Activated naive CD8-positive, alpha-beta T cell treated with anti-CD3 and anti-CD28 coated beads for 36 hours (primary cell): ENCODE measurements at regions not wholly inside any gene's neighbourhood (a gene's known extent, or its start where the extent isn't known, plus 50 kb on each side); places are given as distances from the start of the nearest gene placed in this dataset.

ENCODE experiments used
- DNase-seq: peaks from one replicate; pipeline ENCODE4 v3.0.0; 2021
- H3K27ac Mint-ChIP-seq: one replicate; pipeline ENCODE4 v1.8.0; 2022; ENCODE audit warnings: mild to moderate bottlenecking, moderate library complexity, mixed read lengths
- H3K27me3 Mint-ChIP-seq: one replicate; pipeline ENCODE4 v1.8.0; 2022; ENCODE audit warnings: mild to moderate bottlenecking, mixed read lengths
- H3K36me3 Mint-ChIP-seq: one replicate; pipeline ENCODE4 v1.8.0; 2021; ENCODE audit warnings: mild to moderate bottlenecking, mixed read lengths
- H3K4me1 Mint-ChIP-seq: one replicate; pipeline ENCODE4 v1.8.0; 2021; ENCODE audit warnings: mixed read lengths
- H3K4me3 Mint-ChIP-seq: one replicate; pipeline ENCODE4 v1.8.0; 2022; ENCODE audit warnings: mild to moderate bottlenecking, moderate library complexity, mixed read lengths
- H3K9me3 Mint-ChIP-seq: one replicate; pipeline ENCODE4 v1.8.0; 2022; ENCODE audit warnings: mixed read lengths

DNA sequence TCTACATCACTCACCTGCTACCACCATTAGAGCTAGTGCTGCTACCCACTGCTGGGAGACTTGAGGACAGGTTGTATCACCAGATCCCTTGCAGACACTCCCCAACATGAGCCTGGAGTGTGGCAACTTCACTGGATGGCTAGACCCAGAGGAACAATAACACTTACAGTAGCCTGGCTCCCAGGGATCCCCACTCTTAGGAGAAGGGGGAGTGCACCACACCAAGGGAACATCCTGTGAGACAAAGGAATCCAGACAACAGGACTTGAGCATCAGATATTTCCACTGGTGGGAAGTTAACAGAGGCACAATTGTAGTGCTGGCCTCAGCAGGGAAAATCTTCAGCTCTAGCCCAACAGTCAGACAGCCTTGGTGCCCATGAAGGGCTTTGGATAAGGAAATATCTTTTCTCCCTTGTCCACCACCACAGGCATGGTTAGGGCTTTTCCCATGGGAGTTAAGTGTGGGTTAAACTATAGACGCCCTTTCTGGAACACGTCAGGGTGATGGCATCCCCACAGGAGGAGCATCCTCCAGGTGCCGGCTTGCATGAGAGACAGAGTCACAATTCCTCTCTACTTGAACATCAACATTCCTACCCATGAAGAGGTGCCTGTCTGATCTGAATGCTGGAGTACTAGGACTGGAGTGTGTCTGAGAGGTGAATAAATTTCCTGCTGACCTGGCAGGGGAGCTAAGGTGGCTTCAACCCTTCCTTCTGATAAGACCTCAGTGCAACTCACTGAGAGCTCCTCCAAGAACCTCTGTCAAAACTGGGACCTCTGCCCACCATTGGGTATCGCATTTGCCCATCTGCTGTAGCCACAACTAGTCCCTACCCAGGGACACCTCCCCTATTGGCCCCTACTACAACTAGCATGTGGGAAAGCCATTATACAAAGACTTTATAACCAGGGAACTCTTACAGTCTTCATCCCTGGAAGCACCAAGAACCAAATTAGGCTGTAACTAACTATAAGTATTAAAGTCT is 55.4 kb upstream of the SIRPG start:
- DNase-seq, result no peak
- Mint-ChIP-seq H3K36me3 (peaks cover 19% of the 10 kb centered on the region), H3K9me3 (peaks cover 24% of the 10 kb centered on the region), H3K27ac (no peak overlapping the region), H3K4me1 (peaks cover 9% of the 10 kb centered on the region), H3K27me3 (no peaks in the 10 kb centered on the region), H3K4me3 (no peak overlapping the region)

DNA sequence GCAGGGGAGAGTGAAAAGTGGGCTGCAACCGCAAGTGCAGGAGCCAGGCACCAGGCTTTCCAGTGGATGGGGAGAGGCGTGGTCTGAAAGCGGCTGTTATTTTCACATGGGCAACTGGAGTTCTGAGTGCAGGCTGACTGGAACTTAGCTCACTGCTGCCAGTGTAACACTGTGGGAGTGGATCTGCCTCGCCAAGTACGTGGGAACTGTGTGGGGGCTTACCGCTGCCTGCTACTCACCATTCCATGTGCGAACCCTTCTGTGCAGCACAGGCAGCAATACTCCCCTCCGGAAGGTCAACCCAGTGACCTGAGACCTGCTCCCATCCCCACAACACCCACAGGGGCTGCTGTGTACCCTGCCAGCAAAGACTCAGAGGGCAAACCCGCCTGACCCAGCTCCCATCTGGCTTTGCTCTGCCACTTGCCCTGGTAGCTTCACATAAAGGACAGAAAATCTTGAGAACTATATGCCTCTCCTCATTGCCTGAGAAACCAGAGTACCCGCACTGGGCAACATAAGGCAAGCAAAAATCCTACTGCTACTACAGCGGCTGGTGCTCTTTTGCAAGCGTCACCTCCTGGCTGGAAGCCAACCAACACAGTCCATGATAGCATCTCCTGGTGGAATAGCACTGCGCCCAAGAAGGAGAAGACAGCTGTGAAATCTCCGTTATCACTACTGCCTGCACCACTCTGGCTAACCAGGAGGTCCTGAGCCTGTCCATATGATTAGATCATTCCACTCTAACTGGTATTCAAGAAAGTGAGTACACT is 54.4 kb upstream of the SIRPG start:
- Mint-ChIP-seq H3K36me3 (peaks cover 19% of the 10 kb centered on the region), H3K4me1 (peaks cover 15% of the 10 kb centered on the region), H3K27ac (no peak overlapping the region), H3K4me3 (no peak overlapping the region), H3K9me3 (peaks cover 24% of the 10 kb centered on the region), H3K27me3 (no peaks in the 10 kb centered on the region)
- no peak for DNase-seq

DNA sequence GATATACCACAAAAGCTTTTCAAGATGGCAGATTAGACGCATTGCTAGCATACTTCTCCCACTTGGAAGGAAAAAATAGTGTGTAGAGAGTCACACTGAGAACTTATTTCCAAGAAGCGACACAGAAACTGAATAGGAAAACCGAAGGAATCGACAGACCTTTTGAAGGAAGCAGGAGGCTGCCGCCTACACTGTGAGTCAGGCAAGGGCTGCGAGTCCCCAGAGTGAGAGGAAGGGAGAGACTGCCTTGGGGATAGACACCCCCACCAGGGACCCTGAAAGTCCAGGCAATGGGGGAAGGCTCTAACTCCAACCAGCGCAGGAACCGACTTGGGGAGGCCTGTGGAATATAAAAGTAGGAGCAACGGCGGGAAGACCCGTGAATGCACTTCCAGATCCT is 53.7 kb upstream of the SIRPG start:
- Mint-ChIP-seq H3K27me3 (no peaks in the 10 kb centered on the region), H3K9me3 (peaks cover 24% of the 10 kb centered on the region), H3K27ac (no peak overlapping the region), H3K4me3 (no peak overlapping the region), H3K36me3 (peaks cover 19% of the 10 kb centered on the region), H3K4me1 (peaks cover 15% of the 10 kb centered on the region)
- DNase-seq, result no peak

DNA sequence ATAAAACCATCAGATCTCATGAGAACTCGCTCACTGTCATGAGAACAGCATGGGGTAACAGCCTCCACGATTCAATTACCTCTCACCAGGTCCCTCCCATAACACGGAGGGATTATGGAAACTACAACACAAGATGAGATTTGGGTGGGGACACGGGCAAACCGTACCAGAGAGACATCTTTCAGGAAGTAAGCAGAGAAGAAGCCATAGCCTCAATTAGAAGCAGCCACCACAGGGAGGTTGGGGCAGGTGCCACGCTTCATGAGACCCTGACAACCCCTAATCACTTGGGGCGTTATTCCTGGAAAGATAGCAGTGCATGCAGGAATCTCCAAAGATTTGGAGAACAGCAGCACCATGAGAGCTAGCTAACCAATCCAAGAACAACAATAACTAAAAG is 52.9 kb upstream of the SIRPG start:
- no peak for DNase-seq
- Mint-ChIP-seq H3K36me3 (peaks cover 14% of the 10 kb centered on the region), H3K27ac (no peak overlapping the region), H3K27me3 (no peaks in the 10 kb centered on the region), H3K4me1 (peaks cover 15% of the 10 kb centered on the region), H3K9me3 (peaks cover 17% of the 10 kb centered on the region), H3K4me3 (no peak overlapping the region)

DNA sequence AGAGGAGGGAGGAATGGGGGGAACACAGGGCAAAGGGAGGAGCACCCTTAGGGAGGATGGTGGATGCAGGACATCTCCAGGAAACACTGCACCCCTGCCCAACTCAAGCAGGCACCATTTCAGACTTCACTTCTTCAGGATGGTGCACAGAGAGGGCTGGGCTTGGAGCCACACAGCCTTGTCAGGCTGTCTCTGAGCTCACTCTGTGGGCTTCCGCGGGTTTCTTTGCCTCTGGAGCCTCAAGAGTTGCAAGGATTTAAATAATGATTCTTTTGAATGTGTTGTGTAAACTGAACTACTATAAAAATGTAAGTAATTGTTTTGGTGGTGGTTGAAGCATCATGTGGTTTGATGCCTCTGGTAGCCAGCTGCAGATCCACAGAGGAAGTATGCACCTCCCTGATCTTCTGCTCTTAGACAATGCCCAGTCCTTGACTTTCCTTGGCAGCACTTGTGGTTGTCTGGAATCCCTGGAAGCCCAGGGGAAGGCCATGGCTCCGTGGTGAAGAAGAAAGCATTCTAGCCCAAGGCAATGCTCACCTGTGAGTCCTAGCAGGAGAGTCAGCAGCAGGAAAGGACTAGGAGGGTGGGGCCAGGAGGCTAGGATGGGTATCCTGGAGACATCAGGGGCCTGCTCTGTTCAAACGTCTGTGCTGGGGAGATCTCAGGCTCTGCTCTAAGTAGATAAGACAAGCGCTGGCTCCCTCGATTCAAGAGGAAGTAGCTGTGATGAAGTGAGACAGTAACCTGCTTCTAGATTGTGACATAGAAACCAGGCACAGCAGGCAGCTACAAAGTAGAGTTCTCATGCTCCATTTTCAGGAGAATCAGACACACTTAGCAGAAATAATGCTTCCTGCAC is 50.2 kb upstream of the SIRPG start:
- H3K9me3 Mint-ChIP-seq, result peaks cover 9% of the 10 kb centered on the region
- H3K36me3 Mint-ChIP-seq, result peaks cover 5% of the 10 kb centered on the region
- peak overlapping the region; percentile 60 for H3K27ac Mint-ChIP-seq
- DNase-seq, result no peak
- H3K4me3 Mint-ChIP-seq, result peak overlapping the region; percentile 9
- H3K4me1 Mint-ChIP-seq, result peaks cover 15% of the 10 kb centered on the region
- no peaks in the 10 kb centered on the region for H3K27me3 Mint-ChIP-seq
